ENCODE measurements at regions not wholly inside any gene's neighbourhood (a gene's known extent, or its start where the extent isn't known, plus 50 kb on each side); places are given as distances from the start of the nearest gene placed in this dataset.

DNA sequence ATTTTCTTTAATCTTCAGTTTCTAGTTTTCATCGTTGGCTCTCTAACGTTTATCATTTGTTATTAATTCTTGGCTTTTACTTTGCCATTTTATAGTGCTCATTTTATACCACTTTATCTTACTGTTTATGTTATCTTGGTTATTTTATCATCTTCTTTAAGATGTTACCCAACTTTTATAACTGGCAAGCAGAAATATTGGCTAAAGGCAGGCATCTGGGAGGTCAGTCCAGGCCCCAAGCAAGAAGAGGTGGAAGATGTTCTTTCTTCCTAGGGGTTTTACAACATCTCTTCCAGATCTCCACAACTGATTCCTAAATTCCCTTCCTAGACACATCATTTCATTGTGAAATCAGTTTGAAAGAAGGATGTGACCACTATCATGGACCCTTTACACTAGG lies 208.1 kb downstream of the AHR start:
- H2AFZ ChIP-seq, result no peak overlapping the region
- H3K27ac ChIP-seq, result peak overlapping the region; percentile 70
- TF ChIP-seq, protein P1, sequence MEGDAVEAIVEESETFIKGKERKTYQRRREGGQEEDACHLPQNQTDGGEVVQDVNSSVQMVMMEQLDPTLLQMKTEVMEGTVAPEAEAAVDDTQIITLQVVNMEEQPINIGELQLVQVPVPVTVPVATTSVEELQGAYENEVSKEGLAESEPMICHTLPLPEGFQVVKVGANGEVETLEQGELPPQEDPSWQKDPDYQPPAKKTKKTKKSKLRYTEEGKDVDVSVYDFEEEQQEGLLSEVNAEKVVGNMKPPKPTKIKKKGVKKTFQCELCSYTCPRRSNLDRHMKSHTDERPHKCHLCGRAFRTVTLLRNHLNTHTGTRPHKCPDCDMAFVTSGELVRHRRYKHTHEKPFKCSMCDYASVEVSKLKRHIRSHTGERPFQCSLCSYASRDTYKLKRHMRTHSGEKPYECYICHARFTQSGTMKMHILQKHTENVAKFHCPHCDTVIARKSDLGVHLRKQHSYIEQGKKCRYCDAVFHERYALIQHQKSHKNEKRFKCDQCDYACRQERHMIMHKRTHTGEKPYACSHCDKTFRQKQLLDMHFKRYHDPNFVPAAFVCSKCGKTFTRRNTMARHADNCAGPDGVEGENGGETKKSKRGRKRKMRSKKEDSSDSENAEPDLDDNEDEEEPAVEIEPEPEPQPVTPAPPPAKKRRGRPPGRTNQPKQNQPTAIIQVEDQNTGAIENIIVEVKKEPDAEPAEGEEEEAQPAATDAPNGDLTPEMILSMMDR (IDR thresholded peaks at IDR 0.05; ENCODE audit: poor library complexity), result no peak
- no peak for TF ChIP-seq EZH2 (IDR thresholded peaks at IDR 0.05; ENCODE audit: borderline replicate concordance)
- no peak for TF ChIP-seq EZH2phosphoT487 (IDR thresholded peaks at IDR 0.05; ENCODE audit: low read depth, severe bottlenecking, unreplicated experiment)
- DNase-seq (ENCODE audit: low spot score), result no peak
- WGBS (ENCODE audit: low lambda C conversion rate, missing lambda C conversion rate), result 47% methylated on average over 2 of the region's 2 CpGs
- peaks cover 35% of the 10 kb centered on the region for H3K4me1 ChIP-seq (ENCODE audit: insufficient read depth)
- no peaks in the 10 kb centered on the region for H4K20me1 ChIP-seq (ENCODE audit: insufficient read depth, poor library complexity, severe bottlenecking)
- H3K9me3 ChIP-seq (ENCODE audit: low read depth), result no peaks in the 10 kb centered on the region
- H3K9me2 ChIP-seq (replicated peaks; ENCODE audit: insufficient read depth), result no peaks in the 10 kb centered on the region
- no peaks in the 10 kb centered on the region for H3K36me3 ChIP-seq (replicated peaks; ENCODE audit: insufficient read depth, low read depth)
- peaks cover 15% of the 10 kb centered on the region for H3K79me2 ChIP-seq
- H3K27me3 ChIP-seq, result no peaks in the 10 kb centered on the region
- H3K4me2 ChIP-seq, result peak overlapping the region; percentile 63
- no peak overlapping the region for H3K4me3 ChIP-seq

DNA sequence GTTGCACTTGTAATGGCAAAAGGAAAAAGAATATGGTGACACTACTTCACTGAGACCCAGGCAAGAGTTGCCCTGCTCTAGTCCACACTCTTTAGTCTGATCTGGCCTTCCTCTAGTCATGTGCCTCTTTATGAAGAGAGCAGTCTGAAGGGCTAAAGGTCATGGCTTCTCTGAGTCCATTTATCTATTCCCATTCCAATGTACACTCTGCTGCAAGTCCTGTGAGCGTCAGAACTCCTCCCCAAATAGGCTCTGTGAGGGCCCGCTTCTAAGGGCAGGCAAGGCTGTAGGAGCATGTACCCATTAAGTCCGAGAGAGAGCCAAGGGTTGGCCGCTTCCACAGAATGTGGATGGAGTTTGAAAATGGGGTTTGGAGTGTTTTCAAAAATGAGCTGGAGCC lies 209.3 kb downstream of the AHR start:
- peaks cover 26% of the 10 kb centered on the region for H3K4me1 ChIP-seq (ENCODE audit: insufficient read depth)
- H3K4me2 ChIP-seq, result no peak overlapping the region
- H2AFZ ChIP-seq, result no peak overlapping the region
- peaks cover 10% of the 10 kb centered on the region for H3K79me2 ChIP-seq
- H4K20me1 ChIP-seq (ENCODE audit: insufficient read depth, poor library complexity, severe bottlenecking), result no peaks in the 10 kb centered on the region
- DNase-seq (ENCODE audit: low spot score), result no peak
- TF ChIP-seq EZH2 (IDR thresholded peaks at IDR 0.05; ENCODE audit: borderline replicate concordance) (no peak), EZH2phosphoT487 (IDR thresholded peaks at IDR 0.05; ENCODE audit: low read depth, severe bottlenecking, unreplicated experiment) (no peak)
- TF ChIP-seq, protein P1 (IDR thresholded peaks at IDR 0.05; ENCODE audit: poor library complexity), result no peak
- no peaks in the 10 kb centered on the region for H3K27me3 ChIP-seq
- 86% methylated on average over 4 of the region's 4 CpGs for WGBS (ENCODE audit: low lambda C conversion rate, missing lambda C conversion rate)
- H3K36me3 ChIP-seq (replicated peaks; ENCODE audit: insufficient read depth, low read depth), result no peaks in the 10 kb centered on the region
- no peak overlapping the region for H3K4me3 ChIP-seq
- H3K27ac ChIP-seq, result peak overlapping the region; percentile 70
- H3K9me2 ChIP-seq (replicated peaks; ENCODE audit: insufficient read depth), result no peaks in the 10 kb centered on the region
- no peaks in the 10 kb centered on the region for H3K9me3 ChIP-seq (ENCODE audit: low read depth)

DNA sequence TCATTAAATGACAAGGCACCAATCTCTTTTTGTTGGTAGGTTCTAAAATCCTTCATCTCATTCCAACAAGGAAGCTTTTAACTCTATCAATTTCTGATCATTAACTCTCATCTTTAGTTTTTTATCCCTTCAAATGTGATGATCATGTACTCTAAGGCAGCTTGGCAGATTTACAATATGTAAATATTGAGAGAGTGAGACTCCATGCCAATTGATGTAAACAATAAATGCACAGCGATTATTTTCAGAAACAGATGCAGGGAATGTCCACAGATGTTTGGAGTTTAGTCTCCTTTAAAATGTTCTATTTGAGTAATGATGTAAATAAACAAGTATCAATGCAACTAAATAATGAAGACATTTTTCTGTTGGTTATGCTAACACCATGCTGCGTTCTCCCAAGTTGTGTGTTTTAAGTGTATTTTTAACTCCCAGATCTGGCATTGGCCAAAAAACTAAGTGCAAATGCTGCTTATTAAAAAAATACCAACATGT lies 213.8 kb downstream of the AHR start:
- no peaks in the 10 kb centered on the region for H3K9me3 ChIP-seq (ENCODE audit: low read depth)
- H3K4me3 ChIP-seq, result no peak overlapping the region
- peaks cover 15% of the 10 kb centered on the region for H3K79me2 ChIP-seq
- peaks cover 15% of the 10 kb centered on the region for H3K4me1 ChIP-seq (ENCODE audit: insufficient read depth)
- no peak overlapping the region for H2AFZ ChIP-seq
- H3K27me3 ChIP-seq, result no peaks in the 10 kb centered on the region
- no peaks in the 10 kb centered on the region for H3K9me2 ChIP-seq (replicated peaks; ENCODE audit: insufficient read depth)
- H3K27ac ChIP-seq, result no peak overlapping the region
- no peaks in the 10 kb centered on the region for H3K36me3 ChIP-seq (replicated peaks; ENCODE audit: insufficient read depth, low read depth)
- H3K4me2 ChIP-seq, result no peak overlapping the region
- WGBS (ENCODE audit: low lambda C conversion rate, missing lambda C conversion rate), result 51% methylated on average over 2 of the region's 2 CpGs
- no peak for TF ChIP-seq EZH2 (IDR thresholded peaks at IDR 0.05; ENCODE audit: borderline replicate concordance)
- TF ChIP-seq, protein P1 (IDR thresholded peaks at IDR 0.05; ENCODE audit: poor library complexity), result no peak
- TF ChIP-seq EZH2phosphoT487 (IDR thresholded peaks at IDR 0.05; ENCODE audit: low read depth, severe bottlenecking, unreplicated experiment), result no peak
- H4K20me1 ChIP-seq (ENCODE audit: insufficient read depth, poor library complexity, severe bottlenecking), result no peaks in the 10 kb centered on the region
- DNase-seq (ENCODE audit: low spot score), result no peak

DNA sequence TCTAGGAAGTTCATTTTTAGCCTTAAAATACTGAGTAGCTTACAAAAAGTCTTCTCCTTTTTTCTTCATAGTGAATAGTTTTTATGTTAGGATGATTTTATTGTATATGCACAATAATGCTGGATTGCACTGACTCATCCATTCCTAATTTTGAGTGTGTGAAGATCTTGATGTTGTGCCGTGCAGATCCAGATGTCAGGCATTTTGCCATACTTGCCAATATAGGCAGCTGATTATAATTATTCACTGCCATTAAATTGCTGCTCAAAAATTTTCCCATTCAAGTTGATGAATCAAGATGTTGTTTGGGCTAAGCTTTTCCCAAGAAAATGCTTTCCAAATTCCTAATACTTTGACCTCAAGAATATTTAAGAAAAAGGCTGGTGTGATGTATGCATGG lies 218.3 kb downstream of the AHR start:
- H3K27ac ChIP-seq, result no peak overlapping the region
- no peaks in the 10 kb centered on the region for H3K9me2 ChIP-seq (replicated peaks; ENCODE audit: insufficient read depth)
- H3K79me2 ChIP-seq, result peaks cover 7% of the 10 kb centered on the region
- DNase-seq (ENCODE audit: low spot score), result no peak
- H3K4me3 ChIP-seq, result no peak overlapping the region
- H4K20me1 ChIP-seq (ENCODE audit: insufficient read depth, poor library complexity, severe bottlenecking), result no peaks in the 10 kb centered on the region
- no peaks in the 10 kb centered on the region for H3K27me3 ChIP-seq
- peaks cover 8% of the 10 kb centered on the region for H3K4me1 ChIP-seq (ENCODE audit: insufficient read depth)
- no peaks in the 10 kb centered on the region for H3K36me3 ChIP-seq (replicated peaks; ENCODE audit: insufficient read depth, low read depth)
- no peak overlapping the region for H3K4me2 ChIP-seq
- WGBS (ENCODE audit: low lambda C conversion rate, missing lambda C conversion rate), result 69% methylated on average over 1 of the region's 1 CpG
- H2AFZ ChIP-seq, result no peak overlapping the region
- TF ChIP-seq EZH2 (IDR thresholded peaks at IDR 0.05; ENCODE audit: borderline replicate concordance), result no peak
- TF ChIP-seq, protein P1 (IDR thresholded peaks at IDR 0.05; ENCODE audit: poor library complexity), result no peak
- no peaks in the 10 kb centered on the region for H3K9me3 ChIP-seq (ENCODE audit: low read depth)
